ENCODE measurements at regions not wholly inside any gene's neighbourhood (a gene's known extent, or its start where the extent isn't known, plus 50 kb on each side); places are given as distances from the start of the nearest gene placed in this dataset.

DNA sequence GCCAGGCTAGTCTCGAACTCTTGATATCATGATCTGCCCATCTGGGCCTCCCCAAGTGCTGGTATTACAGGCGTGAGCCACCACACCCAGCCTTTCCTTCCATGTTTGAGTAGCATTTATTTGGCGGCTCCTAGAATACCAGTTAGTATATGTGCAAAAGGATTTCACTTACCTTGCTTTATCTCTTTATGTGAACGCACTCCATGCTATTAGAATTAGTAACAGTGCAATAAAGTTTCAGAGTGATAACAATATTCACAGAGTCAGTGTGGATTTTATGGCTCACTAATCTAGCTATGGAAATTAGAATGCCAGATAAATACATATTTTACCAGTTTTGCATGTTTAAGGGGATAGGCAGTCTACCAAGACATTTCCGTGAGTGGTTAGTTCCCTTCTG is 74.4 kb upstream of the NIPBL start:
- TF ChIP-seq, protein P1, sequence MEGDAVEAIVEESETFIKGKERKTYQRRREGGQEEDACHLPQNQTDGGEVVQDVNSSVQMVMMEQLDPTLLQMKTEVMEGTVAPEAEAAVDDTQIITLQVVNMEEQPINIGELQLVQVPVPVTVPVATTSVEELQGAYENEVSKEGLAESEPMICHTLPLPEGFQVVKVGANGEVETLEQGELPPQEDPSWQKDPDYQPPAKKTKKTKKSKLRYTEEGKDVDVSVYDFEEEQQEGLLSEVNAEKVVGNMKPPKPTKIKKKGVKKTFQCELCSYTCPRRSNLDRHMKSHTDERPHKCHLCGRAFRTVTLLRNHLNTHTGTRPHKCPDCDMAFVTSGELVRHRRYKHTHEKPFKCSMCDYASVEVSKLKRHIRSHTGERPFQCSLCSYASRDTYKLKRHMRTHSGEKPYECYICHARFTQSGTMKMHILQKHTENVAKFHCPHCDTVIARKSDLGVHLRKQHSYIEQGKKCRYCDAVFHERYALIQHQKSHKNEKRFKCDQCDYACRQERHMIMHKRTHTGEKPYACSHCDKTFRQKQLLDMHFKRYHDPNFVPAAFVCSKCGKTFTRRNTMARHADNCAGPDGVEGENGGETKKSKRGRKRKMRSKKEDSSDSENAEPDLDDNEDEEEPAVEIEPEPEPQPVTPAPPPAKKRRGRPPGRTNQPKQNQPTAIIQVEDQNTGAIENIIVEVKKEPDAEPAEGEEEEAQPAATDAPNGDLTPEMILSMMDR (IDR thresholded peaks at IDR 0.05): no peak
- TF ChIP-seq ZFX (IDR thresholded peaks at IDR 0.05; ENCODE audit: borderline replicate concordance): no peak
